ENCODE measurements at regions not wholly inside any gene's neighbourhood (a gene's known extent, or its start where the extent isn't known, plus 50 kb on each side); places are given as distances from the start of the nearest gene placed in this dataset.

GRCh38 chr18:28880856-28881255 lies 703.9 kb upstream of the CDH2 start:
- TF ChIP-seq, protein P1, sequence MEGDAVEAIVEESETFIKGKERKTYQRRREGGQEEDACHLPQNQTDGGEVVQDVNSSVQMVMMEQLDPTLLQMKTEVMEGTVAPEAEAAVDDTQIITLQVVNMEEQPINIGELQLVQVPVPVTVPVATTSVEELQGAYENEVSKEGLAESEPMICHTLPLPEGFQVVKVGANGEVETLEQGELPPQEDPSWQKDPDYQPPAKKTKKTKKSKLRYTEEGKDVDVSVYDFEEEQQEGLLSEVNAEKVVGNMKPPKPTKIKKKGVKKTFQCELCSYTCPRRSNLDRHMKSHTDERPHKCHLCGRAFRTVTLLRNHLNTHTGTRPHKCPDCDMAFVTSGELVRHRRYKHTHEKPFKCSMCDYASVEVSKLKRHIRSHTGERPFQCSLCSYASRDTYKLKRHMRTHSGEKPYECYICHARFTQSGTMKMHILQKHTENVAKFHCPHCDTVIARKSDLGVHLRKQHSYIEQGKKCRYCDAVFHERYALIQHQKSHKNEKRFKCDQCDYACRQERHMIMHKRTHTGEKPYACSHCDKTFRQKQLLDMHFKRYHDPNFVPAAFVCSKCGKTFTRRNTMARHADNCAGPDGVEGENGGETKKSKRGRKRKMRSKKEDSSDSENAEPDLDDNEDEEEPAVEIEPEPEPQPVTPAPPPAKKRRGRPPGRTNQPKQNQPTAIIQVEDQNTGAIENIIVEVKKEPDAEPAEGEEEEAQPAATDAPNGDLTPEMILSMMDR (IDR thresholded peaks at IDR 0.05), result no peak
- no peak for TF ChIP-seq EP300 (IDR thresholded peaks at IDR 0.05)
